Stimulated activated CD8-positive, alpha-beta memory T cell treated with anti-CD3 and anti-CD28 coated beads, Interleukin-7, amount 100 ng/mL, for 48 hours (primary cell): ENCODE measurements at regions not wholly inside any gene's neighbourhood (a gene's known extent, or its start where the extent isn't known, plus 50 kb on each side); places are given as distances from the start of the nearest gene placed in this dataset.

Experiments
- DNase-seq, 2 donors: peaks; one replicate each; pipeline ENCODE4 v3.0.0-alpha.2; 2020; ENCODE audit warnings: low read depth in 1 of 2; ENCODE audit errors: extremely low read depth in 1 of 2

GRCh38 chr20:60624066-60624465 lies 628.0 kb upstream of the CDH4 start:
- DNase-seq, result no peak

GRCh38 chr20:60627751-60628565 lies 624.1 kb upstream of the CDH4 start:
- no peak for DNase-seq

GRCh38 chr20:60628749-60629148 lies 623.3 kb upstream of the CDH4 start:
- no peak for DNase-seq

GRCh38 chr20:60629206-60629605 lies 622.9 kb upstream of the CDH4 start:
- no peak for DNase-seq

GRCh38 chr20:60630609-60631008 lies 621.5 kb upstream of the CDH4 start:
- no peak for DNase-seq

GRCh38 chr20:60631585-60632287 lies 620.3 kb upstream of the CDH4 start:
- DNase-seq, result no peak

GRCh38 chr20:60632391-60633262 lies 619.4 kb upstream of the CDH4 start:
- no peak for DNase-seq

GRCh38 chr20:60634491-60635172 lies 617.4 kb upstream of the CDH4 start:
- no peak for DNase-seq

- DNase-seq, result no peak
Measured at GRCh38 chr20:60636417-60636816, 615.6 kb upstream of the CDH4 start.

GRCh38 chr20:60637801-60638200 lies 614.3 kb upstream of the CDH4 start:
- no peak for DNase-seq

- DNase-seq, result no peak
Measured at GRCh38 chr20:60638430-60639098, 613.5 kb upstream of the CDH4 start.

- no peak for DNase-seq
Measured at GRCh38 chr20:60641879-60642447, 610.1 kb upstream of the CDH4 start.

GRCh38 chr20:60642541-60642940 lies 609.5 kb upstream of the CDH4 start:
- no peak for DNase-seq

- DNase-seq, result no peak
Measured at GRCh38 chr20:60648556-60648955, 603.5 kb upstream of the CDH4 start.

GRCh38 chr20:60649541-60649940 lies 602.5 kb upstream of the CDH4 start:
- no peak for DNase-seq

- no peak for DNase-seq
Measured at GRCh38 chr20:60650087-60650486, 602.0 kb upstream of the CDH4 start.

- DNase-seq, result no peak
Measured at GRCh38 chr20:60652046-60652445, 600.0 kb upstream of the CDH4 start.

- DNase-seq, result no peak
Measured at GRCh38 chr20:60652615-60653014, 599.4 kb upstream of the CDH4 start.

GRCh38 chr20:60653111-60653845 lies 598.8 kb upstream of the CDH4 start:
- DNase-seq, result no peak
